Epithelial cell of prostate (primary cell): ENCODE measurements at regions not wholly inside any gene's neighbourhood (a gene's known extent, or its start where the extent isn't known, plus 50 kb on each side); places are given as distances from the start of the nearest gene placed in this dataset.

Experiments used
- DNase-seq: peaks from one replicate; pipeline ENCODE4 v3.0.0-alpha.2; 2011; ENCODE audit warnings: low read depth, low spot score
- H3K27ac ChIP-seq: fragments of 450-650 bp; 2 replicates; pipeline ENCODE4 v1.5.1; 2017; ENCODE audit warnings: mild to moderate bottlenecking

GRCh38 chr10:123443924-123444323 lies 222.2 kb upstream of the GPR26 start:
- DNase-seq: no peak
- H3K27ac ChIP-seq: no peak overlapping the region

- no peak overlapping the region for H3K27ac ChIP-seq
- DNase-seq: no peak
These were observed 220.8 kb upstream of the GPR26 start for GRCh38 chr10:123445261-123445775.

GRCh38 chr10:123446449-123447156 lies 219.6 kb upstream of the GPR26 start:
- no peak for DNase-seq
- H3K27ac ChIP-seq: no peak overlapping the region

GRCh38 chr10:123449234-123449962 lies 216.8 kb upstream of the GPR26 start:
- DNase-seq: no peak
- no peak overlapping the region for H3K27ac ChIP-seq

- H3K27ac ChIP-seq: no peak overlapping the region
- no peak for DNase-seq
These were observed 215.1 kb upstream of the GPR26 start for GRCh38 chr10:123450956-123451605.

GRCh38 chr10:123451618-123452245 lies 214.4 kb upstream of the GPR26 start:
- H3K27ac ChIP-seq: no peak overlapping the region
- no peak for DNase-seq

- H3K27ac ChIP-seq: no peak overlapping the region
- no peak for DNase-seq
These were observed 211.2 kb upstream of the GPR26 start for GRCh38 chr10:123454987-123455386.

- no peak for DNase-seq
- H3K27ac ChIP-seq: no peak overlapping the region
These were observed 210.3 kb upstream of the GPR26 start for GRCh38 chr10:123455861-123456260.

- DNase-seq: no peak
- H3K27ac ChIP-seq: no peak overlapping the region
These were observed 207.2 kb upstream of the GPR26 start for GRCh38 chr10:123458933-123459332.

- DNase-seq: no peak
- H3K27ac ChIP-seq: no peak overlapping the region
These were observed 206.6 kb upstream of the GPR26 start for GRCh38 chr10:123459371-123460091.

GRCh38 chr10:123462246-123462645 lies 203.9 kb upstream of the GPR26 start:
- DNase-seq: no peak
- no peak overlapping the region for H3K27ac ChIP-seq

- H3K27ac ChIP-seq: no peak overlapping the region
- no peak for DNase-seq
These were observed 203.4 kb upstream of the GPR26 start for GRCh38 chr10:123462756-123463155.

- no peak for DNase-seq
- no peak overlapping the region for H3K27ac ChIP-seq
These were observed 203.0 kb upstream of the GPR26 start for GRCh38 chr10:123463181-123463580.

- DNase-seq: no peak
- no peak overlapping the region for H3K27ac ChIP-seq
These were observed 202.5 kb upstream of the GPR26 start for GRCh38 chr10:123463698-123464097.

GRCh38 chr10:123464430-123465323 lies 201.5 kb upstream of the GPR26 start:
- H3K27ac ChIP-seq: no peak overlapping the region
- DNase-seq: no peak

- H3K27ac ChIP-seq: no peak overlapping the region
These were observed 195.7 kb upstream of the GPR26 start for GRCh38 chr10:123470336-123470921.

GRCh38 chr10:123471811-123472210 lies 194.3 kb upstream of the GPR26 start:
- DNase-seq: no peak
- H3K27ac ChIP-seq: no peak overlapping the region

More at GRCh38 chr10:123470336-123470921, 195.7 kb upstream of the GPR26 start:
- no peak for DNase-seq

- H3K27ac ChIP-seq: no peak overlapping the region
- no peak for DNase-seq
These were observed 193.5 kb upstream of the GPR26 start for GRCh38 chr10:123472606-123473005.

- no peak for DNase-seq
These were observed 191.5 kb upstream of the GPR26 start for GRCh38 chr10:123474700-123475099.

More at GRCh38 chr10:123474700-123475099, 191.5 kb upstream of the GPR26 start:
- H3K27ac ChIP-seq: no peak overlapping the region
